ENCODE measurements at regions not wholly inside any gene's neighbourhood (a gene's known extent, or its start where the extent isn't known, plus 50 kb on each side); places are given as distances from the start of the nearest gene placed in this dataset.

DNA sequence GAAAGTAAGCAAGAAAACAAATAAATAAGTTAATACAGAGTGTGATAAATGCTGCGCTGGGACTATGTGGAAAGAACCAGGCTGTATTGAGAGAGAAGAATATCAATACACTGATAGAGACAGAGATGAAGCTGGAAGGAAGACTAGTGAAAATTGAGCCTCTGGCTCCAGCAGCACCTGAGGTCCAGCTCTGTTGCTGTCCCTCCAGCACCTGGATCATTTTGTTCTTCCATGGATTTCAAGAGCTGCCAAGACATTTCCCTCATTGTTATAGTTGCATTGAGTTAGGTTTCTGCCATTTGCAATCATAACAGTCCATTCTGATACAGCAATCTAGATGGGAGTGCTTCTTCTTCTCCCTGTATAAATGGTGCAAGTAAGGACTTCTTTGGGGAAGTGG lies 242.7 kb upstream of the FGGY start:
- no peak overlapping the region for H2AFZ ChIP-seq (ENCODE audit: low read length)
- H3K4me3 ChIP-seq (ENCODE audit: extremely low read depth in 1 of 4, insufficient read depth in 2 of 4, low read depth in 3 of 4, low read length in 4 of 4): no peak overlapping the region
- H4K20me1 ChIP-seq (replicated peaks in 1 of 2; ENCODE audit: control insufficient read depth in 1 of 2, insufficient read depth in 2 of 2, low read length in 2 of 2): no peaks in the 10 kb centered on the region
- no peak overlapping the region for H4K8ac ChIP-seq (ENCODE audit: extremely low read depth, insufficient read depth, low read length)
- no peak for FAIRE-seq
- no peak overlapping the region for H3K18ac ChIP-seq (ENCODE audit: extremely low read depth, low read length)
- no peak overlapping the region for H2BK12ac ChIP-seq (ENCODE audit: low read depth, low read length)
- H2BK120ac ChIP-seq (replicated peaks; ENCODE audit: low read depth, low read length): no peak overlapping the region
- DNase-seq (ENCODE audit: low read depth in 1 of 2, low spot score in 2 of 2): no peak
- H3K56ac ChIP-seq (replicated peaks; ENCODE audit: insufficient read length, low read depth, low read length): no peak overlapping the region
- H3K4me1 ChIP-seq (replicated peaks in 1 of 4; ENCODE audit: control insufficient read depth in 3 of 4, insufficient read depth in 4 of 4, low read length in 3 of 4): peaks cover 2 to 13% (median 10%) of the 10 kb centered on the region in 4 experiments; a peak in 4 of 7 replicates
- no peak overlapping the region for H3K4me2 ChIP-seq (ENCODE audit: insufficient read depth in 1 of 2, low read depth in 2 of 2, low read length in 2 of 2)
- H3K9me3 ChIP-seq (ENCODE audit: insufficient read depth in 2 of 2, low read depth in 1 of 2, low read length in 1 of 2): no peaks in the 10 kb centered on the region; a peak in 1 of 4 replicates
- H3K27ac ChIP-seq (ENCODE audit: low read depth, low read length): no peak overlapping the region
- no peaks in the 10 kb centered on the region for H3K79me1 ChIP-seq (ENCODE audit: low read depth, low read length)
- no peaks in the 10 kb centered on the region for H3K79me2 ChIP-seq (ENCODE audit: control insufficient read depth in 1 of 2, insufficient read depth in 2 of 2, low read length in 2 of 2)
- H3K9ac ChIP-seq (replicated peaks in 1 of 4; ENCODE audit: extremely low read depth in 1 of 4, low read depth in 3 of 4, low read length in 3 of 4): no peak overlapping the region
- H3K4ac ChIP-seq (replicated peaks; ENCODE audit: insufficient read length, low read depth, low read length): no peak overlapping the region
- H2BK20ac ChIP-seq (ENCODE audit: low read length): no peak overlapping the region
- H3K23ac ChIP-seq (ENCODE audit: insufficient read length): no peak overlapping the region
- CTCF ChIA-PET (ENCODE audit: partially characterized antibody): interaction anchor here (0.6 to 2.0 kb wide), 2 partner anchors 13 to 828 kb away, joined by 3 to 6 read pairs; no protein-coding TSS in a partner anchor
- no peak overlapping the region for H2AK5ac ChIP-seq (ENCODE audit: low read depth, low read length)
- no peak overlapping the region for H4K5ac ChIP-seq (ENCODE audit: insufficient read length, low read depth, low read length)
- POLR2A ChIA-PET (ENCODE audit: partially characterized antibody): no interaction called here
- no peaks in the 10 kb centered on the region for H3K27me3 ChIP-seq (replicated peaks in 1 of 4; ENCODE audit: control insufficient read depth in 3 of 4, extremely low read depth in 1 of 4, insufficient read depth in 3 of 4, low read length in 3 of 4)
- H3K23me2 ChIP-seq (ENCODE audit: low read depth, low read length): peaks cover 2% of the 10 kb centered on the region; the same call in 1 of the 2 replicates
- H2BK5ac ChIP-seq (ENCODE audit: low read depth, low read length): no peak overlapping the region
- H3K36me3 ChIP-seq (ENCODE audit: control insufficient read depth in 2 of 4, insufficient read depth in 4 of 4, low read length in 3 of 4): no peaks in the 10 kb centered on the region
- no peak overlapping the region for H2BK15ac ChIP-seq (ENCODE audit: low read length)
- H3K14ac ChIP-seq (ENCODE audit: insufficient read length): no peak overlapping the region
- no peak overlapping the region for H4K91ac ChIP-seq (replicated peaks; ENCODE audit: insufficient read length, low read length)
- 93% methylated on average over 1 of the region's 1 CpG; no CpG with 5 or more reads in 1 of the 2 experiments for WGBS, 2 experiments (ENCODE audit: extremely low coverage in 1 of 2, insufficient coverage in 1 of 2, insufficient read length in 1 of 2, insufficient replicate concordance in 2 of 2, low coverage in 1 of 2, low lambda C conversion rate in 2 of 2, missing lambda C conversion rate in 1 of 2)
- no peak for TF ChIP-seq SIRT6 (IDR thresholded peaks at IDR 0.05; ENCODE audit: low read length)
- TF ChIP-seq, protein P1, sequence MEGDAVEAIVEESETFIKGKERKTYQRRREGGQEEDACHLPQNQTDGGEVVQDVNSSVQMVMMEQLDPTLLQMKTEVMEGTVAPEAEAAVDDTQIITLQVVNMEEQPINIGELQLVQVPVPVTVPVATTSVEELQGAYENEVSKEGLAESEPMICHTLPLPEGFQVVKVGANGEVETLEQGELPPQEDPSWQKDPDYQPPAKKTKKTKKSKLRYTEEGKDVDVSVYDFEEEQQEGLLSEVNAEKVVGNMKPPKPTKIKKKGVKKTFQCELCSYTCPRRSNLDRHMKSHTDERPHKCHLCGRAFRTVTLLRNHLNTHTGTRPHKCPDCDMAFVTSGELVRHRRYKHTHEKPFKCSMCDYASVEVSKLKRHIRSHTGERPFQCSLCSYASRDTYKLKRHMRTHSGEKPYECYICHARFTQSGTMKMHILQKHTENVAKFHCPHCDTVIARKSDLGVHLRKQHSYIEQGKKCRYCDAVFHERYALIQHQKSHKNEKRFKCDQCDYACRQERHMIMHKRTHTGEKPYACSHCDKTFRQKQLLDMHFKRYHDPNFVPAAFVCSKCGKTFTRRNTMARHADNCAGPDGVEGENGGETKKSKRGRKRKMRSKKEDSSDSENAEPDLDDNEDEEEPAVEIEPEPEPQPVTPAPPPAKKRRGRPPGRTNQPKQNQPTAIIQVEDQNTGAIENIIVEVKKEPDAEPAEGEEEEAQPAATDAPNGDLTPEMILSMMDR (IDR thresholded peaks at IDR 0.05; ENCODE audit: control extremely low read depth in 1 of 3, insufficient read depth in 1 of 3, low read depth in 1 of 3, low read length in 3 of 3): no peak
- TF ChIP-seq CTBP2 (IDR thresholded peaks at IDR 0.05; ENCODE audit: borderline replicate concordance, insufficient read depth, insufficient read length, low read length): no peak
- TF ChIP-seq USF2 (IDR thresholded peaks at IDR 0.05; ENCODE audit: low read length): no peak
- TF ChIP-seq TBP (IDR thresholded peaks at IDR 0.05; ENCODE audit: low read depth, low read length): no peak
- TF ChIP-seq KDM1A (IDR thresholded peaks at IDR 0.05; ENCODE audit: borderline replicate concordance, low read length): no peak
- no peak for TF ChIP-seq ATF3 (IDR thresholded peaks at IDR 0.05; ENCODE audit: insufficient read depth, low read depth, low read length)
- no peak for TF ChIP-seq TAF1 (IDR thresholded peaks at IDR 0.05; ENCODE audit: low read depth, low read length)
- no peak for TF ChIP-seq HDAC6 (IDR thresholded peaks at IDR 0.05; ENCODE audit: low read depth, low read length)
- TF ChIP-seq RXRA (IDR thresholded peaks at IDR 0.05; ENCODE audit: insufficient read depth, low read depth, low read length): no peak

Measured in H1 (cell line).